ENCODE measurements at regions not wholly inside any gene's neighbourhood (a gene's known extent, or its start where the extent isn't known, plus 50 kb on each side); places are given as distances from the start of the nearest gene placed in this dataset.
"Not testable (repeated sequence)": the region's sequence is repeated elsewhere in the genome, so short reads cannot be mapped to it uniquely, and the experiment has no call there.

DNA sequence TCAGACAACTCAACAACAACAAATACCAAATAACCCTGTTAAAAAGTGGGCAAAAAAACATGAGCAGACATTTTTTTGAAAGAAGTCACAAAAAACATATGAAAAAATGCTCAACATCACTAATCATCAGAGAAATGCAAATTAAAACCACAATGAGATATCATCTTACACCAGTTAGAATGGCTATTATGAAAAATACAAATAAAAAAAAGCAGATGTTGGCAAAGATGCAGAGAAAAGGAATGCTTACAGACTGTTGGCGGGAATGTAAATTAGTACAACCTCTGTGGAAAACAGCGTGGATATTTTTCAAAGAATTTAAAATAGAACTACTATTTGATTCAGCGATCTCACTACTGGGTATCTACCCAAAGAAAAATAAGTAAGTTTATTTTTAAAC, 114.0 kb downstream of the SLC38A4 start:
- no peaks in the 10 kb centered on the region for H3K9me3 Mint-ChIP-seq
- H3K4me3 Mint-ChIP-seq = no peak overlapping the region
- no peaks in the 10 kb centered on the region for H3K36me3 Mint-ChIP-seq (ENCODE audit: low read depth)
- no peaks in the 10 kb centered on the region for H3K27me3 Mint-ChIP-seq
- H3K4me1 Mint-ChIP-seq (ENCODE audit: low read depth) = no peaks in the 10 kb centered on the region
- DNase-seq = no peak
- no peak overlapping the region for H3K27ac Mint-ChIP-seq

DNA sequence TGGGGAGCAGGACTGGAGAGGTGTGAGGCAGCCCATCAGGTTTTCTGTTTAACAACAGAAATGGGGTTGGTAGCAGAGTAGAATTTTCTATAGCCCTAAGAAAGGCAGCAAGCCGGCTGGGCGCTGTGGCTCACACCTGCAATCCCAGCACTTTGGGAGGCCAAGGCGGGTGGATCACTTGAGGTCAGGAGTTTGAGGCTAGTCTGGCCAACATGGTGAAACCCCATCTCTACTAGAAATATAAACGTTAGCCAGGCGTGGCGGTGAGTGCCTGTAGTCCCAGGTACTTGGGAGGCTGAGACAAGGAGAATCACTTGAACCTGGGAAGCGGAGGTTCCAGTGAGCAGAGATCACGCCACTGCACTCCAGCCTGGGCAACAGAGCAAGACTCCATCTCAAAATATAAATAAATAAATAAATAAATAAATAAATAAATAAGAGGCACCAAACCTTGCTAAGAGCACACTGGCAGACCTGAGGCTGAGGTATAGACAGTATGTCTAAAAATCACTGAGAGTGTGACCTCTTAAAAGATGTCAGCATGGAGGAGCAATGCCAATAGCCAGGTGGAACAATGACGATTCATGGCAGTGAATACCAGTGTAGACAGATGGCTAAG, 115.6 kb downstream of the SLC38A4 start:
- Mint-ChIP-seq H3K9me3 (no peaks in the 10 kb centered on the region), H3K27ac (no peak overlapping the region), H3K4me3 (no peak overlapping the region), H3K4me1 (ENCODE audit: low read depth) (no peaks in the 10 kb centered on the region), H3K27me3 (no peaks in the 10 kb centered on the region), H3K36me3 (ENCODE audit: low read depth) (no peaks in the 10 kb centered on the region)
- no peak for DNase-seq

DNA sequence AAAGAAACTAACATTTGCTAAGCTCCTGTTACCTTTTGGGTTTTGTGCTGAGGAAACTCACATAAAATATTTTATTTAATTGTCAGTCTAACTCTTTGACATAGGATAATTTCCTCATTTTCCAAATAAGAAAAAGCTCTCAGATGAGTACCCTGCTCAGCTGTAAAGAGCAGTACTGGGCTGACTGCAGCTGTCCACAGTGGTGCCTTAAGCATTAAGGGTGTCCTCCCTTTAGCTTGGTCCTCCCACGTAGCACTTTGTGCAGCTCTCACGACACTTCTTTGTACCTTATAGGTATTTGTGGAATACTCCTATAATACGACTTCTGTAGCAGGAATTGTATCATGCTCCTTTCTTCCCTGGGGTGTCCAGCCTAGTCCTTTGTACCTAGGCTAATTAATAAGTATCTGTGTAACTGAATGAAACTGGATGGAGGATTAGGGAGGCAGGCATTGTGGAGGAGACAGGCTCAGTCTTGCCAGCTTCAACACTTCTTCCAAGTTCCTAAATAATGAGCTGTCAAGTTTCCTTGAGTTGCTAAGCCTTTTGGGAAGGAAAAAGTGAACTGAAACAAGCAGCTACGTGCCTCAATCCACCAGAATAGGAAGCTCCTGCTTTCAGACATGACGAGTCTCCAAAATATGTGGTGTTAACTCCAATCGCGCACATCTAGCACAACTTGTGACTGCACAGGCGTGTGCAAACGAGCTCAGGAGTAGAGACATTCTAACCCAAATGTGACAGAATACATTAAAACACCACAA, 123.0 kb downstream of the SLC38A4 start:
- no peak overlapping the region for H3K27ac Mint-ChIP-seq
- no peak overlapping the region for H3K4me3 Mint-ChIP-seq
- DNase-seq = no peak
- H3K36me3 Mint-ChIP-seq (ENCODE audit: low read depth) = no peaks in the 10 kb centered on the region
- peaks cover 2% of the 10 kb centered on the region for H3K9me3 Mint-ChIP-seq
- H3K27me3 Mint-ChIP-seq = no peaks in the 10 kb centered on the region
- H3K4me1 Mint-ChIP-seq (ENCODE audit: low read depth) = no peaks in the 10 kb centered on the region

DNA sequence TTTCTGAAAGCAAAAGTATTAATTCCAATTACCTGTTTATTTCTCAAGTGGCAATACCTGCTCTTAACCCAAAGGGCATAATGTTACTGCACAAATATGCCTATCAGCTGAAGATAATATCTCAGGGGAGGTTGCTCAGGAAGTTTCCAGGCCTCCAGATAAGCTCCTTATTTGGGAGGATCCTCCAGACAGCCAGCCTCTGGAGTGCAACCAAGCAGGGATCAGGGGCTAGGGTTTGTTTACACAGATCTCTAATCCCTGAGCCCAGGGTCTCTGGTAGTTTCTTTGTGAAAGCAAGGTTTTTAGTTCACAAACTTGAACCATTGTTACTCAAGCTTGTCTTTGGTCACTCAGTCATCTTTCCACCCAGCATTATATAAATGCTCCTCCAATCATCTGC, 124.4 kb downstream of the SLC38A4 start:
- H3K4me3 Mint-ChIP-seq = no peak overlapping the region
- H3K4me1 Mint-ChIP-seq (ENCODE audit: low read depth) = no peaks in the 10 kb centered on the region
- H3K36me3 Mint-ChIP-seq (ENCODE audit: low read depth) = no peaks in the 10 kb centered on the region
- H3K27me3 Mint-ChIP-seq = no peaks in the 10 kb centered on the region
- H3K9me3 Mint-ChIP-seq = peaks cover 7% of the 10 kb centered on the region
- no peak for DNase-seq
- H3K27ac Mint-ChIP-seq = no peak overlapping the region

DNA sequence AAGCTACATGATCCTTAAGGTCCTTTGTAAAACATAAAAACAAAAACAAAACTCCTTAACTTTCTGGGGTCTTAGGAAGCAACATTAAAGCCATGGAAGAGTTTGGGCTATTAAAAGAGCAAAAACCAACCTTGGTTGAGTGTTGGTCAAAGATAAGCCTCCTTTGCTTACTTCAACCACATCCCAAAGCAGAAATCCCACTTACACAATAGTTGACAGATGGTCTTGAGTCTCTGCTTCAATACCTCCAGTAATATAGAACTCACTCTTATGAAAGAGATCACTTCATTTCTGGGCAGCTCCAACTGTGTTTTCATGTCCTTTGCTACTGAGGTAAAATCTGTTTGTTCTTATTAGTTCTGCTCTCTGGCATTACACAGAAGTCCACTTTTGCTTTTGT, 125.8 kb downstream of the SLC38A4 start:
- no peak overlapping the region for H3K4me3 Mint-ChIP-seq
- H3K27me3 Mint-ChIP-seq = no peaks in the 10 kb centered on the region
- DNase-seq = no peak
- no peak overlapping the region for H3K27ac Mint-ChIP-seq
- H3K9me3 Mint-ChIP-seq = peaks cover 7% of the 10 kb centered on the region
- H3K36me3 Mint-ChIP-seq (ENCODE audit: low read depth) = no peaks in the 10 kb centered on the region
- no peaks in the 10 kb centered on the region for H3K4me1 Mint-ChIP-seq (ENCODE audit: low read depth)

DNA sequence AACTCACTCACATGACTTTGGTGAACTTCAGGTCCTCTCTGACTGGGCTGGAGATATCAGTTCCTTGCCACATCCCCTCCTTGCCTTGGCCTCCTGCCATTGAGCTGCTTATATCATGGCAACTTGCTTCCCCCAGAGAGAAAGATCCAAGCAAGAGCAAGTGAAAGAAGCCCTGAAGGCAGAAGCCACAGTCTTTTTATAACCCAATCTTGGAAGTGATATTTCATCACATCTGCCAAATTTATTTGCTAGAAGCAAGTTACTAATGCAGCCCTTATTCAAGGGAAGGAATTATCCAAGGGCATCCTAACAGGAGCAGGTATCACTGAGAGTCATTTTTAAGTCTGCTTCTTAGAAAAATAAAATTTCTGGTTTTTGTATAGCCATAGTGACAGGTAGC, 127.8 kb downstream of the SLC38A4 start:
- no peaks in the 10 kb centered on the region for H3K27me3 Mint-ChIP-seq
- no peak overlapping the region for H3K4me3 Mint-ChIP-seq
- no peak for DNase-seq
- peaks cover 7% of the 10 kb centered on the region for H3K9me3 Mint-ChIP-seq
- no peaks in the 10 kb centered on the region for H3K36me3 Mint-ChIP-seq (ENCODE audit: low read depth)
- no peak overlapping the region for H3K27ac Mint-ChIP-seq
- H3K4me1 Mint-ChIP-seq (ENCODE audit: low read depth) = no peaks in the 10 kb centered on the region

DNA sequence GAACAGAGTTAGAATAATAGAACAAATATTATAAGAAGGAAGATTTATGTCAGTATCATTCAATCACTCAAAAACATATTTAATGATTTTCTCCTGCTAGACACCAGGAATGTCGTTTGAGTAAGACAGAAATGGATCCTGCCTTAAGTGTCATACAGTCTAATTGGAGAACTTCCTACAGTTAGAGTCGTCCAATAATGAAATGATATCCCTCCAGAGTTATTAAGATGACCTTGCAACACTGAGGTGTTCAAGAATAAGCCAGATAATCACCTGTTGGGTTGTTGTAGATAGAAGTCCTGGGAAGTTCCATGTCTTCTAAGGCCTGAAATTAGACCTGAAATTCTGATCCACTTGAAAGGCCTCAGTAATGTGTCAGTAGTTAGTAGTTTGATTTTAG, 132.3 kb downstream of the SLC38A4 start:
- Mint-ChIP-seq H3K27ac (no peak overlapping the region), H3K36me3 (ENCODE audit: low read depth) (no peaks in the 10 kb centered on the region), H3K4me1 (ENCODE audit: low read depth) (no peaks in the 10 kb centered on the region), H3K9me3 (peaks cover 8% of the 10 kb centered on the region), H3K27me3 (no peaks in the 10 kb centered on the region), H3K4me3 (no peak overlapping the region)
- no peak for DNase-seq

DNA sequence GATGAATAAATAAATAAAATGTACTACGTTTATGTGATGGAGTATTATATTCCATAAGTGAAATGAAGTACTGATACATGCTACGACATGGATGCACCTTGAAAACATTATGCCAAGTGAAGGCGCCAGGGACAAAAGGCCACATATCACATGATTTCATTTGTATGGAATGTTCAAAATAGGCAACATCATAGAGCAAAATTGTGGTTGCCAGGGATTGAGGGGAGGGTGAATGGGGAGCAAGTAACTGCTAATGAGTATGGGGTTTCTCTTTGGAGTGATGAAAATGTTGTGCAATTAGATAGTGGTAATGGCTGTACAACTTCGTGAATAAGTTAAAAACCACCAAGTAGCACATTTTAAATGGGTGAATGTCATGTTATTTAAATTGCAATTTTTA, 132.8 kb downstream of the SLC38A4 start:
- DNase-seq = no peak
- Mint-ChIP-seq H3K27me3 (no peaks in the 10 kb centered on the region), H3K9me3 (peaks cover 8% of the 10 kb centered on the region), H3K4me1 (ENCODE audit: low read depth) (no peaks in the 10 kb centered on the region), H3K27ac (no peak overlapping the region), H3K36me3 (ENCODE audit: low read depth) (no peaks in the 10 kb centered on the region), H3K4me3 (no peak overlapping the region)

DNA sequence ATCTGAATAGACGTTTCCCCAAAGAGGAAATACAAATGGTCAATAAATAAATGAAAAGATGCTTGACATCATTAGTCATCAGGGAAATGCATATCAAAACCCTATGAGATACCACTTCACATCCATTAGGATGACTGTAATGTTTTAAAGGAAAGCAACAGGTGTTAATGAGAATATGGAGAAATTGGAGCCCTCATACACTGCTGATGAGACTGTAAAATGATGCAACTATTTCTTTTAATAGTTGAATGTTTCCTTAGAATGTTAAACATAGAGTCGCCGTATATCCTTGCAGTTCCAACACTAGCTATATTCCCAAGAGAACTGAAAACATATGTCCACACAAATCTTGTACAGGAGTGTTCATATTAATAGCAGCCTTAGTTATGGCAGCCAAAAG, 133.2 kb downstream of the SLC38A4 start:
- Mint-ChIP-seq H3K36me3 (ENCODE audit: low read depth) (no peaks in the 10 kb centered on the region), H3K27ac (no peak overlapping the region), H3K27me3 (no peaks in the 10 kb centered on the region), H3K4me3 (no peak overlapping the region), H3K4me1 (ENCODE audit: low read depth) (no peaks in the 10 kb centered on the region), H3K9me3 (peaks cover 6% of the 10 kb centered on the region)
- no peak for DNase-seq

DNA sequence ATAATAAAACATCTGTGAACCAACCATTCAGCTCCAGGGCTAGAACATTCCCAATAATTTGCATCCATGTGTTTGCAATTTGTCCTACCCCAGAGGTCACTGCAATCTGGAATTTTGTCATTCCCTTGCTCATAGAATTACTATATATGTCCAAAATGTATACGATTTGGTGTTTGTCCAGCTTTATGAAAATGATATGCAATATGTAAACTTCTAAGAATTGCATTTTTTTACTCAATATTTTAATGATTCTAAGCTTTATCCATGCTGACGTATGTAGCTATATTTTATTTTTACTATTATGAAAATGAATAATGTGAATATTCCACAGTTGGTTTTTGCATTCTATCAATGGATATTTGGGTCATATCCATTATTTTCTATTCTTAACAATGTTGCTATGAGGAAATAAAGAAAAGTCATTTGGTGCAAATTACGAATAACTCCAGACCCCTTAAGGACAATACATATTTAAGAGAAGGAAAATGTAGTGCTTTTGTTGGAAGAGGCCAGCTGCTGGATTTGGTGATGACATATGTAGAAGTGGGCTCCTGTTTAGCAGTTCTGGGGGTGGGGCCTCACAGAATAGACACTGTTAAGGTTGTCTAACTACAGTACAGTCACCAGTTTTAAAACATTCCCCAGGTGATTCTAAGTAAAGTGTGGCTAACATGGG, 139.4 kb downstream of the SLC38A4 start:
- H3K4me3 Mint-ChIP-seq = no peak overlapping the region
- H3K27ac Mint-ChIP-seq = no peak overlapping the region
- peaks cover 6% of the 10 kb centered on the region for H3K9me3 Mint-ChIP-seq
- DNase-seq = no peak
- no peaks in the 10 kb centered on the region for H3K36me3 Mint-ChIP-seq (ENCODE audit: low read depth)
- H3K4me1 Mint-ChIP-seq (ENCODE audit: low read depth) = no peaks in the 10 kb centered on the region
- H3K27me3 Mint-ChIP-seq = no peaks in the 10 kb centered on the region

DNA sequence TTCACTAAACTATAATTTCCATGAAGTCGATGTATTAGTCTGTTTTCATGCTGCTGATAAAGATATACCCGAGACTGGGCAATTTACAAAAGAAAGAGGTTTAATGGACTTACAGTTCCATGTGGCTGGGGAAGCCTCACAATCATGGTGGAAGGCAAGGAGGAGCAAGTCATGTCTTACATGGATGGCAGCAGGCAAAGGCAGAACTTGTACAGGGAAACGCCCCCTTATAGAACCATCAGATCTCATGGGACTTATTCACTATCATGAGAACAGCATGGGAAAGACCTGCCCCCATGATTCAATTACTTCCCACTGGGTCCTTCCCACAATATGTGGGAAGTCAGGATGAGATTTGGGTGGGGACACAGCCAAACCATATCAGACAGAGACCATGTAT, 141.6 kb downstream of the SLC38A4 start:
- H3K27ac Mint-ChIP-seq; H3K4me3 Mint-ChIP-seq; H3K27me3 Mint-ChIP-seq; DNase-seq; H3K4me1 Mint-ChIP-seq (ENCODE audit: low read depth); H3K9me3 Mint-ChIP-seq; H3K36me3 Mint-ChIP-seq (ENCODE audit: low read depth): not testable (repeated sequence)

DNA sequence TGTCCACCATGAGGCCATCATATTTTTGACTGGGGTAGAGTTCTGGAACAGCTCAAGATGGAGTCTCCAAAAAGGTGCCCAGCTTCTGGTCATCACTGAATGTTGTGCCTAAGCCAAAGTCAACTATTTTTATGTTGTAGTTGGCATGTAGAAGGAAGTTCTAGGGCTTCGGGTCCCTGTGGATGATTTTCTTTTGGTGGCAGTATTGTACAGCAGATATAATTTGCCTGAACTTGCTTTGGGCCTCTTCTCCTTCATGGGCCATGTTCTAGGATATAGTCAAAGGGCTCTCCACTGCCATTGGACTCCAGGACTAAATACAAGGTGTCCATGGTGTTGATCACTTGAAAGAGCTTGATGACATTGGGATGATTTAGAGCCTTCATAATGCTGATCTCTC, 143.6 kb downstream of the SLC38A4 start:
- Mint-ChIP-seq H3K4me3 (no peak overlapping the region), H3K4me1 (ENCODE audit: low read depth) (no peaks in the 10 kb centered on the region), H3K27me3 (no peaks in the 10 kb centered on the region), H3K36me3 (ENCODE audit: low read depth) (no peaks in the 10 kb centered on the region), H3K27ac (no peak overlapping the region), H3K9me3 (peaks cover 5% of the 10 kb centered on the region)
- no peak for DNase-seq

DNA sequence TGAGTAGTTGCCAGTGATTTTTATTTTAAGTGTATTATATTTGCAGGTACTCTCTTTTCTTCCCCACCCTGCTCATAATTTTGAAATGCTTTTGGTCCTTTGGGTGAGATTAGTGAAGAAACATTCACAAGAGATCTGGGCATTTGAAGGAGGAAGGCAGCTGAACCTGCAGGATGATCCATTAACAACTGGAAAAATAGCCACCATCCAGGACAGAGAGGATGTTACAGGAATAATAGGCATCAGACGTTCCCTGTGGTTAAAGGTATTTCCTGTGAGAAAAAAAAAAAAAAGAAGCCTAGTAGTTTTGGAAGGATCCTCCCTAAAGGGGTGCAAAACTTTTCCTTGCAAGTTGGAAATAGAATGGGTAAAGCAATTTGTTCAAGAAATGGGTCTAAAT, 145.3 kb downstream of the SLC38A4 start:
- peaks cover 5% of the 10 kb centered on the region for H3K9me3 Mint-ChIP-seq
- no peak for DNase-seq
- no peaks in the 10 kb centered on the region for H3K36me3 Mint-ChIP-seq (ENCODE audit: low read depth)
- H3K27me3 Mint-ChIP-seq = no peaks in the 10 kb centered on the region
- H3K27ac Mint-ChIP-seq = no peak overlapping the region
- H3K4me3 Mint-ChIP-seq = no peak overlapping the region
- peaks cover 6% of the 10 kb centered on the region for H3K4me1 Mint-ChIP-seq (ENCODE audit: low read depth)

DNA sequence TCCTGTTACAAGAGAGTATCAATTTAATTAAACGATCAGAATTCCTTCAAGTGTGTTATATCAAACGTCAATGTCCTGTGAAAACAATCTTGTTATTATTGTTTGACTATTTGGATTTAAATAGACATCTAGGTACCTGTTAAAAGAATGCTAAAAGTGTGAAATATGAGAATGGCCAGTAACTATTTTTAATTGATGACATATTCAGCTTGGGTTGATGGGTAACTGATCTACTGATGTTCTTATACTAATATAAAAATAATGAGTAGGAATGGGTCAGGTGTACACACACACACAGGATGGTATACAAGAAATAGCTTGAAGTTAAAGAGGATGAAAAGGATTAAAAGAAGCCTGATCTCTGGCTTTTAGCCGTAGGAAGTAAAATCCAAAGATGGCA, 146.0 kb downstream of the SLC38A4 start:
- no peak for DNase-seq
- Mint-ChIP-seq H3K4me3 (no peak overlapping the region), H3K27ac (no peak overlapping the region), H3K36me3 (ENCODE audit: low read depth) (no peaks in the 10 kb centered on the region), H3K4me1 (ENCODE audit: low read depth) (peaks cover 10% of the 10 kb centered on the region), H3K27me3 (no peaks in the 10 kb centered on the region), H3K9me3 (peaks cover 5% of the 10 kb centered on the region)

DNA sequence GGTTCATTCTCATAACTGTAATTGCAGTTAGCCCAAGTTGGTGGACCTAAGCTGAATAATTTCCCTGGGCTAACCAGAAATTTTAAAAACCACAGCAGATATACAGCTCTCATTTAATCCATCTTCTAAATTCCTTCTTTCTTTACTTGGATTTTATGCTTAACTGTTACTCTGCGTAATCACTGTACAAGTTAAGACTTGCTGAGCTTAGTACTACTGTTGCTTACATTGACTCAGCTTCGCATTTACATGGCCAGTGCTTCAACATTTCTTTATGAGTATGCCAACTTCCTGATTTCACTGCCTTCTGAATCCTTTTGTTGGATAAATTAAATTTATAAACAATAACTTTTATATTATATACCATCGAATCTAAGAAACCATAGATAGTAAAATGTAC, 147.4 kb downstream of the SLC38A4 start:
- Mint-ChIP-seq H3K36me3 (ENCODE audit: low read depth) (no peaks in the 10 kb centered on the region), H3K4me1 (ENCODE audit: low read depth) (peaks cover 11% of the 10 kb centered on the region), H3K27me3 (no peaks in the 10 kb centered on the region)

More for the DNA sequence above, 147.4 kb downstream of the SLC38A4 start:
- no peak for DNase-seq
- Mint-ChIP-seq H3K27ac (no peak overlapping the region), H3K4me3 (no peak overlapping the region), H3K9me3 (no peaks in the 10 kb centered on the region)
